OCI-M2 (cell line): ENCODE measurements at regions not wholly inside any gene's neighbourhood (a gene's known extent, or its start where the extent isn't known, plus 50 kb on each side); places are given as distances from the start of the nearest gene placed in this dataset.

Source experiments
- DNase-seq: peaks from one replicate; lab custom pipeline; 2025; ENCODE audit not compliant: unreplicated experiment; lab: John Stamatoyannopoulos, UW

GRCh38 chr5:67315082-67315989 lies 118.7 kb upstream of the CD180 start:
- no peak for DNase-seq

- no peak for DNase-seq
Measured at GRCh38 chr5:67311701-67312100, 115.1 kb upstream of the CD180 start.

DNA sequence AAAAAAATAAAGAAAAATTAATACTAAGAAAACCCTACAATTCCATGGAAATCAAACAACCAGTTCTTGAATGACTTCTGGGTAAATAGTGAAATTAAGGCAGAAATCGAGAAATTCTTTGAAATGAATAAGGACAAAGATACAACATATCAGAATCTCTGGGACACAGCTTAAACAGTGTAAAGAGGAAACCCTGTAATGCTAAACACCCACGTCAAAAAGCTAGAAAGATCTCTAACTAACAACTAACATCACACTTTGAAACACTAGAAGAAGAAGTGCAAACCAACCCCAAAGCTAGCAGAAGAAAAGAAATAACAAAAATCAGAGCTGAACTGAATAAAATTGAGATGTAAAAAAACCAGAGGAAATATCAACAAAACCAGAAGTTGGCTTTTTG lies 114.6 kb upstream of the CD180 start:
- no peak for DNase-seq

DNA sequence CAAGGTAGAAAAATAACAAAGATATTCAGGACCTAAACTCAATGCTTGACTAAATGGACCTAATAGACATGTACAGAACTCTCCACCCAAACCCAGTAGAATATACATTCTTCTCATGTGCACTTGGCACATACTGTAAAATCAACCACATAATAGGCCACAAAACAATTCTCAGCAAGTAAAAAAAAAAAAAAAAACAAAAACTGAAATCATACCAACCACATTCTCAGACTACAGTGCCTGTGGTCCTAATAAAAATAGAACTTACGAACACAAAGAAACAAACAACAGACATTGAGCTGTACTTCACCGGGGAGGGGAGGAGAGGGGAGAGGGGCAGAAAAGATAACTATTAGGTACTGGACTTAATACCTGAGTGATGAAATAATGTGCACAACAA lies 114.1 kb upstream of the CD180 start:
- DNase-seq = no peak

GRCh38 chr5:67310169-67310568 lies 113.6 kb upstream of the CD180 start:
- no peak for DNase-seq

GRCh38 chr5:67308988-67309688 lies 112.5 kb upstream of the CD180 start:
- DNase-seq = no peak

- DNase-seq = no peak
Measured at GRCh38 chr5:67306965-67307607, 110.5 kb upstream of the CD180 start.

- no peak for DNase-seq
Measured at GRCh38 chr5:67305913-67306710, 109.5 kb upstream of the CD180 start.

GRCh38 chr5:67305401-67305800 lies 108.8 kb upstream of the CD180 start:
- no peak for DNase-seq

GRCh38 chr5:67303356-67303755 lies 106.8 kb upstream of the CD180 start:
- DNase-seq = no peak

- no peak for DNase-seq
Measured at GRCh38 chr5:67301285-67301903, 104.8 kb upstream of the CD180 start.

- no peak for DNase-seq
Measured at GRCh38 chr5:67300326-67300725, 103.7 kb upstream of the CD180 start.

DNA sequence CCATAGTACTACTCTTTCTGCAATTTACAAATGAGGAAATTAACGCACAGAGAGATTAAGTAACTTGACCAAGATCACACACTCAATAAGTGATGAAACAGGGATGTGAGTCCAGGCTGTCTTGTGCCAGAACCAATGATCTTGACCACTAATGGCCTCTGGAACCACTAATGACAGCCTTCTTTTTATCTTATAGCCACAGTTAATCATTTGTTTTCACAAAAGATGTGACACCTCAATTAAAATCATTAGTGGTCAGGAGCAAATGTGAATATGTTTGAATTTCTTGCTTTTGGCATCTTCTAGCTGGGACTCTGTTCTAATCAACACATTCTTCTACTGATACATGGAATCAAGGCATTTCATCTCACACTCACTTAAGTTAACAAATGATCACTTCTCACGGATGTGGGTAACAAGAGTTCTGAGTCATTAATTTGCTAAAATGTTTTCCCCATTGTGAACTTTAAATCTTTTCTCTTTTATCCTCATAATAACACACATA lies 102.7 kb upstream of the CD180 start:
- no peak for DNase-seq

DNA sequence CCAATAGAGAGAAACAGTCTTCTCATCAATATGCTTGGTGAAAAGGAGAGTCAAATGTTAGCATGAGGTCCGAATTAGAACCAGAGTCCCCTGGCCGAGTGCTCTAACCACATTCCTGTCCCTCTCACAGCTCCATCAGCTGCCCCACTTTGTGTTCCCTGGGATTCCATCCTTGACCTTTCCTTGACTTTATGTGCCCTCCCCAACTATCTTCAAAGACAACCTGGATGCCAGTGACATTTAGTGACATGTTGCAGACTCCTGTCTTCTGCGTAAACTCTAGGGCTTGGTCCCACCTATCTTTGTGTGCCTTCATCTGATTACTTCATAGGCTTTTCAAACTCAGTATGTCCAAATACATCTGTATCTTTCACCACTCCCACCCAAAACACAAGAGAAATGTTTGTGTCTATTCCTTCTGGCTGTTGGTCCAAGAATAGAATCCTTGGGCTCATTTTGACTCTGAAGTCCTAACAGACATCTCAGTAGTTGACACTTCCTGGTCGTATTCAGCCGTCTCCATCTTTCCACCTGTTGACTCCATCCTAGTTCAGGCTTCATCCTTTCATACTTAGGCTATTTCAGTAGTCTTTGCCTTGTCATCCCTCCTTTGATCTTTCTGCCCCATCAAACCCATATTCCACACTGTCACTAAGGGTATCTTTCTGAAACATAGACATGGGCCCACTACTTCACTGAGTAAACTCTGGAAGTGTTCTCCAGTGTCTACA lies 101.4 kb upstream of the CD180 start:
- DNase-seq = no peak

GRCh38 chr5:67297376-67297775 lies 100.8 kb upstream of the CD180 start:
- no peak for DNase-seq

DNA sequence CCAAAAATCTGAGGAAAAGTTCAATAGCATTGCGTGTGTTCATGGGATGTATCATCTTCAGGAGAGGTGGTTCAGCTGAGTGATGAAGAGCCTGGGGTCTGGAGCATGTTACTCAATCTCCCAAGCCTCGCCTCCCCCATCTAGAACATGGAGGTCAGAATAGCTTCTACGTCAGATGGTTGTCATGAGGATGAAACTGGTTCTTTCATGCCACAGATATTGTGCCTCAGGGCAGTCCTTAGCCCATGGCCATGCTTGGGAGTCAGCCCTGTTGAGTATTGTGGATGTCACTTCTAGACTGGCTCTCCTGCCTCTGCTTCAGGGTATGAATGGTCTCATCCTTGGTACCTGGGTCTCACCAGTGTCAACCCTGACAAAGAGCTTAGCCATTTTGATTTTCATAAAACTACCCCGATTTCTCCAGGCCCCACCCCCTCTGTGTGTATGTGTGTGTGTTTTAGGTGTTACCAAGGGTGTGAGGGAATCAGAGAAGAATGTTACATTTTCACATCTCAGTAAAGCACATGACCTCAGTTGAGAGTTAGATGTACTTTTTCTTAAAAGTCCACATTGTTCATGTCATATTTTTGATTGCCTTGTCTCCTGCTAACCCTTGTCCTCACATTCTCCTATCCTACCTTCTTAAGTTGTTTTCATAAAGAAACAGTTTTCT lies 97.8 kb upstream of the CD180 start:
- no peak for DNase-seq

GRCh38 chr5:67293226-67293625 lies 96.6 kb upstream of the CD180 start:
- no peak for DNase-seq

DNA sequence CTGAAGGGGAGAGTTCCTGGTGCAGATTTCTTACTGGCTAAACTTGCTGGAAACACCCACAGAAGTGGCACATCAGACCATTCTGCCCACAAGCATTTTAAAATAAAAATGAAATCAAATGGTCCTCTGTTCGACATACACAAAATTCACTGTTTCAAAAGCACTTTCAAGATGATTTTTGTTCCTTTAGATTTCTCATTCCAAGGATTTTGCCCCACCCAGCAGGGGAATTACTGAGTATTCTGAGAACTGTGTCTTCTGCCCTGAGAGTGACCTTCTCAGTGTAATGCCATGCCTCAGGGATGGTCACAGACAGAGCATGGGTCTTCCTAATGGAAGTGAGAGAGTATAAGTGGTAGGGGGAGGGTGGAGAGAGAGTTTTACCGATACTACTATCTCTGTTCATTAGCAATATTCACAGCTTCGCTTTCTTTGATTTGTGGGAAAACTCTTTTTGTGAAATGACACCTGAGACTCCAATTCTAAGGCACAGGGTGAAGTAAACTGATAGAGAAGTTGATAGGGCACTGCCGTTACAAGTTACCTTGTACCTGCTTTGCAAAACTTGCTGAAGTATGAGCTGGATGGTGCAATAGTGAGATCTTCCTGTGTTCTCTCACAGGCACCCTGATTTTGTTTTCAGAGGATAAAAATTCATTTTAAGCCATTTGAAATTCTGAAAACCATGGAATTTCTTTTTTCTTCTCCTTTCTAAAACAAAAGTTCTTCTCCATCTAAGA lies 95.8 kb upstream of the CD180 start:
- no peak for DNase-seq

- DNase-seq = no peak
Measured at GRCh38 chr5:67291671-67292070, 95.1 kb upstream of the CD180 start.
